Stimulated activated CD4-positive, alpha-beta T cell treated with anti-CD3 and anti-CD28 coated beads, Interleukin-4, amount 100 ng/mL, for 48 hours (primary cell): ENCODE measurements at regions not wholly inside any gene's neighbourhood (a gene's known extent, or its start where the extent isn't known, plus 50 kb on each side); places are given as distances from the start of the nearest gene placed in this dataset.
"Not testable (repeated sequence)": the region's sequence is repeated elsewhere in the genome, so short reads cannot be mapped to it uniquely, and the experiment has no call there.

Source experiments
- DNase-seq, 2 donors: peaks; one replicate each; pipeline ENCODE4 v3.0.0-alpha.2; 2020; ENCODE audit warnings: low read depth in 2 of 2

- DNase-seq, result no peak
These were observed 204.1 kb upstream of the DDX53 start for GRCh38 chrX:22795671-22796070.

GRCh38 chrX:22800360-22800759 lies 199.4 kb upstream of the DDX53 start:
- no peak for DNase-seq

DNA sequence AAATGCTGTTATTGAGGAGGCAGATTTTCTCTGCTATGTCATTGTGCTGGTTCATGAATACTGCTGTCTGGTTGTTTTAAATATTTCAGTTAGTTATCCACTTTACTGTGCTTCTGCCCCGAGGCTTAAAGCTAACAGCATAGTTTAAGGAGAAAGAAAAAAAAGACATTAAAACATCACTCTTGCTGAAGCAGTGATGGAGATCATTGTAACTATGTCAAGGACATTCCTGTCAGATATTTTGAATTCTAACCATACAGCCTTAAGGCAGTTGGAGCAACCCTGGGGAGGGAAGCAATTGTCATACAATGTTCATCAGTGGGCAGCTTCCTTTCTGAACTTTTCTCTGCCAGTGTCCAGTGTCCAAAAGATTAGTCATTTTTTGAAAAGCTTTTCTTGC lies 199.0 kb upstream of the DDX53 start:
- no peak for DNase-seq

DNA sequence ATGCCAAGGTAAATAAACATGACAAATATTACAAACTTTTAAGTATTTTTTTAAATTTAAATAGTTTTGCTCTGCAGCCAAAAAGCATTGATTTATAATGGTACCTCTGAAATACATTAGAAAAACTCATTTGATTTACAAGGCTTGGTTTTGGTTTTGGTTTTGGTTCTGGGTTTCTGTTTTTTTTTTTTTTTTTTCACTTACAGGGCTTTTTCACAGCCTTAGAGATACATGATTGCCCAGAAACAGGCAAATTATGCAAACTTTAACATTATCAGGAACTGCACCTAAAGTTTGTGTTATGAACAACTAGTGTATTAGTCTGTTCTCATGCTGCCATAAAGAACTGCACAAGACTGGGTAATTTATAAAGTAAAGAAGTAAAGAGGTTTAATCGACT lies 196.4 kb upstream of the DDX53 start:
- no peak for DNase-seq

GRCh38 chrX:22810876-22811275 lies 188.9 kb upstream of the DDX53 start:
- no peak for DNase-seq

DNA sequence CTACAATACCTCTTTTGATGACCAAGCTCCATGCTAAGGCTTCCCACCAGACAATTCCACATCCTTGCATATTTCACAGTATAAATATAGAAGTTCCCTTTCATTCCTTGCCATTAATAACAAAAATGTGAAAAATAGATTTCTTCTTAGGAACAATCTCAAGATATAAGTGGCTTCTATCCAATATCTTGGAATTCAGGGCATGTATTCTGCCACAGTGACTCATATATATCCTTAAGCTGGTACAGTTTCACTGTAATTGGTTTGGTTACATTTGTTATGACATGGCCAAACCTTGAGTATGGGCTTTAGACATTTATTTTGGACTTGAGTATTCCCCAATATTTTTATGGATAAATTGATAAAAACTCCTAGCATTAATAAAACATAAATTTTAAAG lies 181.7 kb upstream of the DDX53 start:
- no peak for DNase-seq

DNA sequence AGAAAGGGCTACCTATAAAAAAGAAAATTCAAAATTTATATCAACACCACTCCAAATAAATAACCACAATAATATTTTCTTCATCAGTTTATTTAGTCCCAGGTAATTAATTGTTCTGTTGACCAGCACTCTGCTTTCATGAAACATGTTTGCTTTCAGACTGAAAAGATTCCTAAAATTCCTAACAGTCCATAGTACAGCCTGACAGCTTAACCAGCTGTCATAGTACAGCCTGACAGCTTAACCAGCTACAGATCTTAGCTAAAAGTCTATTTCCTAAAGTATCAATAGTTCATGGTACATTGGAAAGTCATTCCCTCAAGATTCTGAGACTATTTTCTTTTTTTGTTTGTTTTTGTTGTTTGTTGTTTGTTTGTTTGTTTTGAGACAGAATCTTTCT lies 144.1 kb upstream of the DDX53 start:
- no peak for DNase-seq

GRCh38 chrX:22859642-22860041 lies 140.1 kb upstream of the DDX53 start:
- no peak for DNase-seq

DNA sequence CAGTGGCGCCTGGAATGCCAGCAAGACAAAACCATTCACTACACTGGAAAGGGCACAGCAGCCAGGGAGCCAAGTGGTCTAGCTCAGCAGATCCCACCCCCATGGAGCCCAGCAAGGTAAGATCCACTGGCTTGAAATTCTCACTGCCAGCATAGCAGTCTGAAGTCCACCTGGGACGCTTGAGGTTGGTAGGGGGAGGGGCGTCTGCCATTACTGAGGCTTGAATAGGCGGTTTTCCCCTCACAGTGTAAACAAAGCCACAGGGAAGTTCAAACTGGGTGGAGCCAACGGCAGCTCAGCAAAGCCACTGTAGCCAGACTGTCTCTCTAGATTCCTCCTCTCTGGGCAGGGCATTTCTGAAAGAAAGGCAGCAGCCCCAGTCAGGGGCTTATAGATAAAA lies 133.0 kb upstream of the DDX53 start:
- DNase-seq, result not testable (repeated sequence)

DNA sequence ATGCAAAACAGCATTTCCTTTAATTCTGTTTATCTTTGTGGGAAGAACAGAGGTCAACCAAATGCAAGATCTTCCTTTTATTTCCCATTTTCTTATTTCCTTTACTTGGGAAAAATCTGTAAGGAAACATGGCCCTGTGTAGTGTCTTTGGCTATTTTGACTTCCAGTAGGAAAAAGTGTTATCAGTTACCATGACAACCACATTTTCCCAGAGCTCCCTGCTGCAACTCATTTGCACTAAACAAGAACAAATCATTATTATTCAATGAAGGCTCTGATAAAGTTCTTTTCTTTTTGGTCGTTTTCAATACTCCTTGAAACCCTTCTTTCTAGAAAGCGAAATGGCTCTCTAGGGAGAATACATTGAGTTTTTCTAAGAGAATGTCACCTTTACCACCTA lies 117.2 kb upstream of the DDX53 start:
- no peak for DNase-seq

- no peak for DNase-seq
These were observed 109.9 kb upstream of the DDX53 start for GRCh38 chrX:22889819-22890218.

GRCh38 chrX:22912616-22913015 lies 87.1 kb upstream of the DDX53 start:
- DNase-seq, result no peak

- no peak for DNase-seq
These were observed 76.8 kb upstream of the DDX53 start for GRCh38 chrX:22922961-22923360.

- no peak for DNase-seq
These were observed 65.1 kb upstream of the DDX53 start for GRCh38 chrX:22934640-22935039.

GRCh38 chrX:22944945-22945344 lies 54.8 kb upstream of the DDX53 start:
- DNase-seq, result no peak
